ENCODE measurements at regions not wholly inside any gene's neighbourhood (a gene's known extent, or its start where the extent isn't known, plus 50 kb on each side); places are given as distances from the start of the nearest gene placed in this dataset.

DNA sequence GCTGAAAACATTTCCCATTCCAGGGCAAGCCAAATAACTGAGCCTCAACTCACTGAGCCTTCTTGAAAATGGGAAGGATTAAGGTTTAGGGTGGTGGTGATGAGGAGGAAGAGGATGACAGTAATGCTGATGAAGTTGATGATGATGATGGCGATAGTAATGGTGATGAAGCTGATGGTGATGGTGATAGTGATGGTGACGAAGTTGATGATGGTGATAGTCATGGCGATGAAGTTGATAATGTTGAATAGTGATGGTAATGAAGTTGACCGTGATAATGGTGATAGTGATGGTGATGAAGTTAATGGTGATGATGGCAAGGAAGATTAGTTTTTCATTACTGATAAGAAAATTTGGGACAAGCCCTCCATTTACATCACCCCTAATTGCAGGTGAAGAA, 285.8 kb upstream of the DYNLRB2 start:
- no peak for TF ChIP-seq CTCF (IDR thresholded peaks at IDR 0.05; ENCODE audit: low read depth, low read length, poor library complexity, severe bottlenecking)
- no peak for TF ChIP-seq EZH2phosphoT487 (IDR thresholded peaks at IDR 0.05; ENCODE audit: borderline replicate concordance, low read length)

All from DOHH2 (cell line).